A673 (cell line): ENCODE measurements at regions not wholly inside any gene's neighbourhood (a gene's known extent, or its start where the extent isn't known, plus 50 kb on each side); places are given as distances from the start of the nearest gene placed in this dataset.

ENCODE experiments used
- CTCF ChIP-seq: fragments of 300-800, 200-600 bp; sonication (generic); conservative IDR thresholded peaks from 2 replicates; pipeline ENCODE4 v1.5.1; 2017; ENCODE audit warnings: low read depth, mild to moderate bottlenecking, antibody characterized with exemption, low read length, moderate library complexity, mixed read lengths
- EZH2 ChIP-seq: fragments of 200-600 bp; sonication (generic); IDR thresholded peaks from 2 replicates; pipeline ENCODE4 v1.6.1; 2017; ENCODE audit warnings: borderline replicate concordance, low read depth, mild to moderate bottlenecking, mixed read lengths, antibody characterized with exemption, low read length; ENCODE audit not compliant: poor library complexity, severe bottlenecking

- TF ChIP-seq CTCF (no peak), EZH2 (no peak)
Observed at GRCh38 chr15:66635817-66636216, 66.2 kb upstream of the SMAD6 start.
